Endothelial cell of umbilical vein (primary cell): ENCODE measurements at regions not wholly inside any gene's neighbourhood (a gene's known extent, or its start where the extent isn't known, plus 50 kb on each side); places are given as distances from the start of the nearest gene placed in this dataset.

Source experiments
- BruUV-seq: library from RNA; stranded (reverse); fragments of 400-500 nt; replicated peaks from 2 replicates; lab custom pipeline; 2021; lab: Mats Ljungman, UMichigan
- CTCF ChIA-PET: fragments of 300-600, 350-600 bp; sonication (Branson Sonifier 250); formaldehyde crosslinking; loops from one replicate; lab custom pipeline; 2021; ENCODE audit warnings: antibody characterized with exemption, inconsistent platforms; lab: Charles Lee
- POLR2A ChIA-PET: fragments of 300-600, 350-600 bp; sonication (Branson Sonifier 250); formaldehyde crosslinking; loops from one replicate; lab custom pipeline; 2021; ENCODE audit warnings: antibody characterized with exemption, inconsistent platforms; lab: Charles Lee
- DNase-seq: peaks from one replicate; pipeline ENCODE4 v3.0.0-alpha.2; 2011; ENCODE audit warnings: low read depth, low spot score
- FAIRE-seq: peaks from 2 replicates; lab custom pipeline; 2011; peaks lifted over from hg19 to GRCh38; lab: Jason Lieb, UNC
- H2AFZ ChIP-seq: 2 replicates; pipeline ENCODE4 v1.6.0; 2012; ENCODE audit warnings: low read depth, low read length, control low read depth, inconsistent platforms
- H3K27ac ChIP-seq: 2 replicates; pipeline ENCODE4 v1.5.1; 2011; ENCODE audit warnings: low read depth, mild to moderate bottlenecking, control low read depth, low read length, moderate library complexity; ENCODE audit not compliant: insufficient read depth
- H3K27me3 ChIP-seq, 2 experiments: 2 replicates each; pipeline versions ENCODE4 v1.6.0 to v1.6.1; 2011; ENCODE audit warnings: low read length in 2 of 2, mixed read lengths in 1 of 2; ENCODE audit not compliant: control insufficient read depth in 2 of 2, insufficient read depth in 2 of 2
- H3K36me3 ChIP-seq, 2 experiments: 2 replicates in 1 of 2; 3 replicates in 1 of 2; pipeline ENCODE4 v1.5.1; 2011; ENCODE audit warnings: low read length in 2 of 2, mild to moderate bottlenecking in 1 of 2, moderate library complexity in 1 of 2; ENCODE audit not compliant: control insufficient read depth in 2 of 2, insufficient read depth in 2 of 2; ENCODE audit errors: extremely low read depth in 1 of 2
- H3K4me1 ChIP-seq: 3 replicates; pipeline ENCODE4 v1.5.1; 2011; ENCODE audit warnings: mild to moderate bottlenecking, low read length; ENCODE audit not compliant: control insufficient read depth, insufficient read depth; ENCODE audit errors: extremely low read depth
- H3K4me2 ChIP-seq: 2 replicates; pipeline ENCODE4 v1.6.1; 2011; ENCODE audit warnings: low read length, control low read depth, mixed read lengths; ENCODE audit not compliant: insufficient read depth
- H3K4me3 ChIP-seq, 3 experiments: fragments of 200-600 bp in 1 of 3; sonication (generic), shearing (Covaris generic) in 1 of 3; replicated peaks in 1 of 3; 2 replicates each; pipeline ENCODE4 v1.5.1; 2011 to 2016; ENCODE audit warnings: control low read depth in 3 of 3, low read length in 3 of 3, mild to moderate bottlenecking in 2 of 3, inconsistent platforms in 1 of 3, low read depth in 1 of 3, moderate library complexity in 1 of 3; ENCODE audit not compliant: insufficient read depth in 1 of 3
- H3K79me2 ChIP-seq: 2 replicates; pipeline ENCODE4 v1.6.0; 2012; ENCODE audit warnings: low read length, inconsistent platforms; ENCODE audit not compliant: control insufficient read depth, insufficient read depth
- H3K9ac ChIP-seq: replicated peaks from 2 replicates; pipeline ENCODE3; 2011; ENCODE audit warnings: low read length, control low read depth; ENCODE audit not compliant: insufficient read depth; ENCODE audit errors: extremely low read depth
- H3K9me1 ChIP-seq: replicated peaks from 3 replicates; pipeline ENCODE4 v1.6.0; 2011; ENCODE audit warnings: mild to moderate bottlenecking, low read length; ENCODE audit not compliant: control insufficient read depth, insufficient read depth; ENCODE audit errors: extremely low read depth
- H3K9me3 ChIP-seq: replicated peaks from 2 replicates; pipeline ENCODE4 v1.5.1; 2012; ENCODE audit warnings: low read length, inconsistent platforms; ENCODE audit not compliant: control insufficient read depth, insufficient read depth
- H4K20me1 ChIP-seq: replicated peaks from 2 replicates; pipeline ENCODE3; 2011; ENCODE audit warnings: mild to moderate bottlenecking, low read length; ENCODE audit not compliant: control insufficient read depth, insufficient read depth; ENCODE audit errors: extremely low read depth
- CTCF ChIP-seq, 2 donors: IDR thresholded peaks; 1 replicate in 1 of 2; 2 replicates in 1 of 2; pipeline ENCODE4 v1.5.1; 2011; ENCODE audit warnings: low read length in 2 of 2, mild to moderate bottlenecking in 2 of 2, moderate library complexity in 2 of 2, control low read depth in 1 of 2, inconsistent platforms in 1 of 2, low read depth in 1 of 2; ENCODE audit not compliant: insufficient read depth in 1 of 2; ENCODE audit errors: extremely low read depth in 1 of 2
- EZH2 ChIP-seq: IDR thresholded peaks from 2 replicates; pipeline ENCODE4 v1.6.1; 2012; ENCODE audit warnings: borderline replicate concordance, low read depth, mild to moderate bottlenecking, moderate library complexity, low read length, inconsistent platforms; ENCODE audit not compliant: severe bottlenecking
- FOS ChIP-seq: IDR thresholded peaks from 2 replicates; pipeline ENCODE4 v1.6.1; 2011; ENCODE audit warnings: mild to moderate bottlenecking, low read length, moderate library complexity, borderline replicate concordance; ENCODE audit not compliant: insufficient read depth
- GATA2 ChIP-seq: IDR thresholded peaks from 2 replicates; pipeline ENCODE4 v1.7.0; 2011; ENCODE audit warnings: low read depth, mild to moderate bottlenecking, moderate library complexity, mixed read lengths, low read length; ENCODE audit not compliant: insufficient read length, insufficient read depth
- JUN ChIP-seq: IDR thresholded peaks from 2 replicates; pipeline ENCODE4 v1.6.1; 2011; ENCODE audit warnings: borderline replicate concordance, low read depth; ENCODE audit not compliant: insufficient read length, insufficient read depth
- MAX ChIP-seq: IDR thresholded peaks from 2 replicates; pipeline ENCODE4 v1.6.1; 2011; ENCODE audit not compliant: insufficient read depth, insufficient read length
- MYC ChIP-seq: IDR thresholded peaks from one replicate; pipeline ENCODE4 v1.6.1; 2011; ENCODE audit warnings: mild to moderate bottlenecking, low read depth, low read length
- POLR2A ChIP-seq: IDR thresholded peaks from 2 replicates; pipeline ENCODE4 v1.6.1; 2012; ENCODE audit warnings: low read depth, mild to moderate bottlenecking, control low read depth, low read length
- POLR2AphosphoS5 ChIP-seq: IDR thresholded peaks from 2 replicates; pipeline ENCODE4 v1.6.1; 2012; ENCODE audit warnings: low read depth, mild to moderate bottlenecking, control low read depth, low read length, moderate library complexity; ENCODE audit not compliant: insufficient read depth
- dilution Hi-C: fragments of 300-500 bp; cut with MboI; formaldehyde crosslinking; loops from one replicate; pipeline ENCODE4 v1.15.0; 2019; ENCODE audit warnings: low sequenced_read_pairs; ENCODE audit not compliant: extremely low pct_ligation_motif_present
- intact Hi-C: fragments of 100-400 bp; cut with micrococcal nuclease; formaldehyde crosslinking; loops from one replicate; pipeline ENCODE4 v1.10.0; 2022

- Histone ChIP-seq H3K9me1 (no peaks in the 10 kb centered on the region), H3K9ac (no peak overlapping the region), H4K20me1 (no peaks in the 10 kb centered on the region), H3K27me3 (no peaks in the 10 kb centered on the region), H2AFZ (peak overlapping the region; percentile 38), H3K36me3 (no peaks in the 10 kb centered on the region), H3K9me3 (no peaks in the 10 kb centered on the region), H3K79me2 (no peaks in the 10 kb centered on the region), H3K4me3 (no peak overlapping the region), H3K4me2 (peak overlapping the region; percentile 31), H3K27ac (peak overlapping the region; percentile 23), H3K4me1 (peaks cover 9% of the 10 kb centered on the region)
- intact Hi-C loops: no loop called here
- peak; percentile 39 for TF ChIP-seq FOS
- no peak for TF ChIP-seq MAX
- dilution Hi-C loops: no loop called here
- no TSS peak for BruUV-seq
- no peak for FAIRE-seq
- ChIA-PET CTCF (no interaction called here), POLR2A (no interaction called here)
- DNase-seq: peak; percentile 69
These were observed 80.4 kb upstream of the CLEC14A start for GRCh38 chr14:38336298-38336697.

DNA sequence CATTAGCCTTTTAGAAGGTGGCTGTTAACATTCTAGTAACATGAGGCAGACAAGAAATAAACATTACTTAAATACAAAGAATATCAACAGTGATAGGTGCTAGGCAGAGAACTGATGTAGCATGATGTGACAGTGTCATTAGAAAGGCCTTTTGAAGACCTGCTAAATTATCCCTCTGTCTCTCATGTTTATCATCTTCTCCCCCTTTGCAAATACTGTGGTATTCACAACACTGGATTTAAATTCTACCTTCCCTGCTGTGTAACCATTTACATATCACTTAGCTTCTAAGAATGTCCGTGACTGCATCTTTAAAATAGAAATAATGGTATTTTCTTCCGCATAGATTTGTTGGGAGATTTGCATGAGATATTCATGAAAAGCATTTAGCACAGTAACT is 74.4 kb upstream of the CLEC14A start:
- H3K27ac ChIP-seq: no peak overlapping the region
- no peak for DNase-seq
- H3K79me2 ChIP-seq: no peaks in the 10 kb centered on the region
- no peaks in the 10 kb centered on the region for H3K36me3 ChIP-seq
- no peak overlapping the region for H3K4me3 ChIP-seq
- no peaks in the 10 kb centered on the region for H3K4me1 ChIP-seq
- H3K9me3 ChIP-seq: no peaks in the 10 kb centered on the region
- no peak overlapping the region for H3K9ac ChIP-seq
- H3K4me2 ChIP-seq: no peak overlapping the region
- POLR2A ChIA-PET: no interaction called here
- BruUV-seq: no TSS peak
- no peaks in the 10 kb centered on the region for H3K27me3 ChIP-seq
- dilution Hi-C loops: no loop called here
- TF ChIP-seq MYC: no peak
- TF ChIP-seq POLR2A: no peak
- TF ChIP-seq GATA2: no peak
- no peak for TF ChIP-seq EZH2
- no peak for TF ChIP-seq CTCF (IDR thresholded peaks at IDR 0.05; ENCODE audit: extremely low read depth in 1 of 2, insufficient read depth in 1 of 2, low read depth in 1 of 2, low read length in 2 of 2)
- no peak for TF ChIP-seq FOS
- TF ChIP-seq POLR2AphosphoS5: no peak
- no peak for TF ChIP-seq MAX
- TF ChIP-seq JUN: no peak
- no peaks in the 10 kb centered on the region for H3K9me1 ChIP-seq
- H2AFZ ChIP-seq: no peak overlapping the region
- CTCF ChIA-PET: interaction anchor here (1.8 kb wide), 1 partner anchor 9 kb away, joined by 4 read pairs; no protein-coding TSS in a partner anchor
- FAIRE-seq: no peak
- H4K20me1 ChIP-seq: no peaks in the 10 kb centered on the region
- intact Hi-C loops: no loop called here
